ENCODE measurements at regions not wholly inside any gene's neighbourhood (a gene's known extent, or its start where the extent isn't known, plus 50 kb on each side); places are given as distances from the start of the nearest gene placed in this dataset.

GRCh38 chr5:108637134-108637533, 110.6 kb upstream of the FER start:
- Histone ChIP-seq H3K27ac (ENCODE audit: control insufficient read depth, insufficient read depth) (no peak overlapping the region), H2AFZ (ENCODE audit: control insufficient read depth, low read depth, low read length) (no peak overlapping the region), H3K4me3 (no peak overlapping the region), H3K79me2 (ENCODE audit: control insufficient read depth, insufficient read depth, low read length) (no peaks in the 10 kb centered on the region), H3K9me3 (replicated peaks; ENCODE audit: control insufficient read depth, insufficient read depth, low read length) (0 out of 3 replicates have a peak, but pooled peaks cover 1% of the 10 kb centered on the region), H3K4me2 (ENCODE audit: control insufficient read depth, insufficient read depth) (no peak overlapping the region), H4K20me1 (ENCODE audit: control insufficient read depth, insufficient read depth) (no peaks in the 10 kb centered on the region), H3K36me3 (ENCODE audit: control insufficient read depth in 2 of 2, insufficient read depth in 2 of 2, low read length in 1 of 2) (no peaks in the 10 kb centered on the region), H3K9ac (ENCODE audit: control insufficient read depth, insufficient read depth, low read length) (no peak overlapping the region), H3K27me3 (replicated peaks in 1 of 2; ENCODE audit: control insufficient read depth in 2 of 2, insufficient read depth in 2 of 2, low read length in 1 of 2) (no peaks in the 10 kb centered on the region), H3K4me1 (ENCODE audit: control insufficient read depth, insufficient read depth, low read length) (peaks cover 16% of the 10 kb centered on the region; the same call in 1 of the 2 replicates)
- intact Hi-C loops (cut with micrococcal nuclease; ENCODE audit: unreplicated experiment) = no loop called here
- FAIRE-seq = no peak
- RAD21 ChIA-PET (ENCODE audit: unreplicated experiment) = interaction anchor here (0.7 kb wide), 1 partner anchor 653 kb away, joined by 4 read pairs; no protein-coding TSS in a partner anchor
- CTCF ChIA-PET = no interaction called here
- TF ChIP-seq ZBED1 (IDR thresholded peaks at IDR 0.05; ENCODE audit: borderline replicate concordance) = no peak
- peak; percentile 38 for TF ChIP-seq BCL3 (IDR thresholded peaks at IDR 0.05; ENCODE audit: borderline replicate concordance, insufficient read depth, low read depth, low read length, poor library complexity, severe bottlenecking)
- in situ Hi-C loops (cut with MboI) = loop anchor here (25.0 kb wide), 1 partner anchor 825 kb away; no protein-coding TSS in a partner anchor
- WGBS (ENCODE audit: insufficient coverage, insufficient replicate concordance, low lambda C conversion rate, missing lambda C conversion rate) = 100% methylated on average over 1 of the region's 1 CpG
- BruUV-seq (replicated peaks) = no TSS peak
- no peak for DNase-seq (ENCODE audit: low read depth, low spot score)
- POLR2A ChIA-PET = no interaction called here
- ATAC-seq = no peak
- SMC1A ChIA-PET (ENCODE audit: uncharacterized antibody, unreplicated experiment) = interaction anchor here (1.0 kb wide), 2 partner anchors 11 to 19 kb away, joined by 3 to 4 read pairs; no protein-coding TSS in a partner anchor

GRCh38 chr5:108636135-108636853, 111.4 kb upstream of the FER start:
- no peaks in the 10 kb centered on the region for H3K36me3 ChIP-seq (ENCODE audit: control insufficient read depth in 2 of 2, insufficient read depth in 2 of 2, low read length in 1 of 2)
- ATAC-seq = no peak
- ChIA-PET SMC1A (ENCODE audit: uncharacterized antibody, unreplicated experiment) (interaction anchor here (1.0 kb wide), 1 partner anchor 12 kb away, joined by 3 read pairs; no protein-coding TSS in a partner anchor), POLR2A (no interaction called here), CTCF (no interaction called here), RAD21 (ENCODE audit: unreplicated experiment) (no interaction called here)
- TF ChIP-seq IKZF2 (IDR thresholded peaks at IDR 0.05) = no peak
- TF ChIP-seq EED (IDR thresholded peaks at IDR 0.05; ENCODE audit: low read depth) = no peak
- no peak for TF ChIP-seq PAX8 (IDR thresholded peaks at IDR 0.05)
- H4K20me1 ChIP-seq (ENCODE audit: control insufficient read depth, insufficient read depth) = no peaks in the 10 kb centered on the region
- BruUV-seq (replicated peaks) = no TSS peak
- peaks cover 16% of the 10 kb centered on the region; the same call in 1 of the 2 replicates for H3K4me1 ChIP-seq (ENCODE audit: control insufficient read depth, insufficient read depth, low read length)
- no peaks in the 10 kb centered on the region for H3K79me2 ChIP-seq (ENCODE audit: control insufficient read depth, insufficient read depth, low read length)
- 0 out of 3 replicates have a peak, but pooled peaks cover 1% of the 10 kb centered on the region for H3K9me3 ChIP-seq (replicated peaks; ENCODE audit: control insufficient read depth, insufficient read depth, low read length)
- H3K27me3 ChIP-seq (replicated peaks in 1 of 2; ENCODE audit: control insufficient read depth in 2 of 2, insufficient read depth in 2 of 2, low read length in 1 of 2) = no peaks in the 10 kb centered on the region
- DNase-seq (ENCODE audit: low read depth, low spot score) = no peak
- H3K4me2 ChIP-seq (ENCODE audit: control insufficient read depth, insufficient read depth) = no peak overlapping the region
- H3K27ac ChIP-seq (ENCODE audit: control insufficient read depth, insufficient read depth) = no peak overlapping the region
- WGBS (ENCODE audit: insufficient coverage, insufficient replicate concordance, low lambda C conversion rate, missing lambda C conversion rate) = 97% methylated on average over 3 of the region's 3 CpGs
- in situ Hi-C loops (cut with MboI) = loop anchor here (25.0 kb wide), 1 partner anchor 826 kb away; no protein-coding TSS in a partner anchor
- no peak overlapping the region for H3K9ac ChIP-seq (ENCODE audit: control insufficient read depth, insufficient read depth, low read length)
- intact Hi-C loops (cut with micrococcal nuclease; ENCODE audit: unreplicated experiment) = no loop called here
- FAIRE-seq = no peak
- no peak overlapping the region for H3K4me3 ChIP-seq
- no peak overlapping the region for H2AFZ ChIP-seq (ENCODE audit: control insufficient read depth, low read depth, low read length)

All from GM12878 (cell line).